Fibroblast of peridontal ligament (primary cell): ENCODE measurements at regions not wholly inside any gene's neighbourhood (a gene's known extent, or its start where the extent isn't known, plus 50 kb on each side); places are given as distances from the start of the nearest gene placed in this dataset.

Experiments used
- DNase-seq: peaks from one replicate; pipeline ENCODE4 v3.0.0-alpha.2; 2010; ENCODE audit errors: extremely low read depth

GRCh38 chr2:16257322-16258028 lies 317.1 kb downstream of the MYCN start:
- no peak for DNase-seq

GRCh38 chr2:16256601-16257321 lies 316.4 kb downstream of the MYCN start:
- DNase-seq, result no peak

GRCh38 chr2:16255120-16255519 lies 314.8 kb downstream of the MYCN start:
- DNase-seq, result no peak

- no peak for DNase-seq
Measured at GRCh38 chr2:16254356-16254965, 314.1 kb downstream of the MYCN start.

- no peak for DNase-seq
Measured at GRCh38 chr2:16253291-16253690, 312.9 kb downstream of the MYCN start.

- no peak for DNase-seq
Measured at GRCh38 chr2:16252891-16253290, 312.5 kb downstream of the MYCN start.

GRCh38 chr2:16252251-16252650 lies 311.9 kb downstream of the MYCN start:
- no peak for DNase-seq

- no peak for DNase-seq
Measured at GRCh38 chr2:16251511-16252225, 311.3 kb downstream of the MYCN start.

GRCh38 chr2:16250886-16251285 lies 310.5 kb downstream of the MYCN start:
- DNase-seq, result no peak

- DNase-seq, result no peak
Measured at GRCh38 chr2:16250466-16250865, 310.1 kb downstream of the MYCN start.

- DNase-seq, result no peak
Measured at GRCh38 chr2:16250056-16250425, 309.7 kb downstream of the MYCN start.

- DNase-seq, result no peak
Measured at GRCh38 chr2:16249246-16250055, 309.1 kb downstream of the MYCN start.

GRCh38 chr2:16248571-16249105 lies 308.3 kb downstream of the MYCN start:
- DNase-seq, result no peak

- DNase-seq, result no peak
Measured at GRCh38 chr2:16247326-16248122, 307.2 kb downstream of the MYCN start.

GRCh38 chr2:16246911-16247310 lies 306.6 kb downstream of the MYCN start:
- no peak for DNase-seq

- no peak for DNase-seq
Measured at GRCh38 chr2:16246281-16246850, 306.0 kb downstream of the MYCN start.

- no peak for DNase-seq
Measured at GRCh38 chr2:16245481-16246054, 305.2 kb downstream of the MYCN start.

GRCh38 chr2:16244966-16245320 lies 304.6 kb downstream of the MYCN start:
- DNase-seq, result no peak

- DNase-seq, result no peak
Measured at GRCh38 chr2:16244153-16244965, 304.0 kb downstream of the MYCN start.
